ENCODE measurements at regions not wholly inside any gene's neighbourhood (a gene's known extent, or its start where the extent isn't known, plus 50 kb on each side); places are given as distances from the start of the nearest gene placed in this dataset.

DNA sequence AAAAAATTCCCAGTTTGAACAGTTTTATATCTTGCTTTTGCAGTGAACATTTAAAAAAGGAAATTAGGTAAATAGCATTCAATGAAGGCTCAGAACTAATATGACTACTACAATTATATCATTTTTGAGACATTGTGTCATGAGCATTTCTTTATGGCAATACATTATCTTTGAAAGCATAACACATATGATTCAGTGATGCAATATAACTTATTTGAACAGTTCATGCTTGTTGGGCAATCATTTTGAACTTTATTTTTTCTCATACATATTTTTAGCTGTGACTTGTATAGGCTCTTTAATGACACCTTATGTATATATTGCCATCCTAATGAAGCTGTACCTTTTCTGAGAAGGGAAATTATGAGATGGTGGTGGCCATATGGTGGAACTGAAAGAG is 828.6 kb upstream of the NR2F2 start:
- no peak for DNase-seq (ENCODE audit: low read depth)

DNA sequence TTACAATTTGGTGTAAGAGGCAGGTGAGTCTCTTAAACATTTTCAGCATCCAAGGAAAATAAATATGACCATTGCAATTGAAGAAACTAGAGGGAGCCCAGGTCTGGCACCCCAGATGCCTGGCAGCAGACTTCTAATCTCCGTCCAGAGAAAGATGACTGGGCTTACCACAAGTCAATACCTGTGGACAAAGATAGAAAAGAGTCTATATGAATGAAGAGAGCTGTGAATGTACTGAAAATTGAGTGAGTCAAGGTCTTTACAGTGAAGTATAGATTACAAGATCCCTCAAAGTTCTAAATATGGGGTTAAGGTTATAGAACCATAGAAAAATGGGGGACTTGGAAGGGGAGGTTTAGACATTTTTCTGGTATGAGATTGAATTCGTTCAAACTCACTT is 827.4 kb upstream of the NR2F2 start:
- DNase-seq (ENCODE audit: low read depth), result no peak

DNA sequence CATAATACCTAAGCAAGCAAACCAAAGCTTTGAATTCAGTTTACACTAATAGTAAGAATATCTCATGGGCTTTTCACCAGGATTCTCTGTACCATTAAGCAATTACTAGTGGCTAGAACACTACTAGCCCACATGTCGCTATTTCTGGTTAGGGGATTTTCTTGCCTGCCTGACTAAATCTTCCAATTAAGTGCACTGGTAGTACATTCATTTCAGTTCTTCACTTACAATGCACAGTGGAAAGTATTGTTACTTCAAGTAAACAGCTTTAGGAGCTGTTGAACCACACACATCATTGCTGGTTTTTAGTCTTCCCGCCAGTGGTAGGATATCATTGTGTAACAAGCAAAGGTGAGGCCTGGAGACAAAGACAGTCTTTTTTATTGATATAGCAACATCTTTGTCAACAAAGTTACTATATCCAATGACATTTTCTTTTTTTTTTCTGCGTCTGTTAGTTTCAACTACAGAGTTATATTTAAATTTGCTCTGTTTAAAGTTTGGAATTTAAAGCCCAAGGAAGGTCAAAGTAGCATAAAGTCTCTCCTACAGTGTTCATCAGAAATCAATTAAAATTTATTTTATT is 826.8 kb upstream of the NR2F2 start:
- no peak for DNase-seq (ENCODE audit: low read depth)

DNA sequence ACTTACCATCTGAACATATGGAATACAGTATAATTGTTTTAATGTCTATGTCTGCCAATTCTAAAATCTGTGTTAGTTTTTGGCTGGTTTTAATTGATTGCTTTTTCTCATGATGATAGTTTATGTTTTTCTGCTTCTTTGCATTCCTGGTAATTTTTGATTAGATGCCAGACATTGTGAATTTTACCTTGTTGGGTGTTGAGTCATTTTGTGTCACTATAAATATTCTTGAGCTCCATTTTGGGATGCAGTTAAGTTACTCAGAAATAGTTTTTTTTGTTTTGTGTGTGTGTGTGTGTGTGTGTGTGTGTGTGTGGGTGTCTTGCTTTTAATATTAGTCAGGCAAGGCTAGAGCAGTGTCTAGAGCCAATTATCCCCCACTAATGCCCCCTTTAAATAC is 818.8 kb upstream of the NR2F2 start:
- DNase-seq (ENCODE audit: low read depth), result no peak

DNA sequence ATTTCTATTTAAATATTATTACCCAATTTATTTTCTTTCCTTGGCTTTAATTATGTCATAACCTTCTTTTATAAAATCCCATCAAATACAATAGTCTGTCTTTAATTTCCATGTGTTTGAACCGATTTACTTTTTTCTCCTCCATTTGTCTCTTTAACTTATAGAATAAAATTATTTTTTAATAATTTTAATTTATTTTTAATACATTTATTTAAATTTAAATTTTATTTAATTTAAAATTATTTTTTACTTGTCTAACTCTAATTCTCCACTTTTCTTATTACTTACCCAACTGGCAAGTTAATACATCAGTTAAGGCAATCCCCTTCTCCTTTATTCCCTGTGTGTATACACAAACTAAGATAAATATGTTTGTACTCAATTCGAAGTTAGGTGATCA is 817.6 kb upstream of the NR2F2 start:
- no peak for DNase-seq (ENCODE audit: low read depth)

DNA sequence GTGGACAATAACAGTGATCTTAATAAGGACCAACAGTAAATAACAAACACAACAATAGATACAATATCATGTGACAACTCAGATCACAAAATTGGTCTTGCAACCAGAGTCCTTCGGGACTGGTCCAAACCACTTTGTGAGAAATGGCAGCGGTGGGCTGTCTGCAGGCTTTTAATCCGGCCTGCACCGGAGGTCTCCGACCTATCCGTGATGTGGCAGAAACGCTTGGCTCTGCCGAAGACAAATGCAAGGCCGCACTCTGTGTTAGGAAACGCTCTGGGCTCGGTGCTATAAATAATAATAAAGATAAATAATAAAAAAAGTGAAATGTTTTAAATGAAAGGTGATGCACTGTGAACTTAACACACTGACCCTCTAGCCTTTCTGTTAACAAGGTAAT is 810.6 kb upstream of the NR2F2 start:
- no peak for DNase-seq (ENCODE audit: low read depth)

- DNase-seq (ENCODE audit: low read depth), result no peak
Measured at GRCh38 chr15:95520511-95520910, 810.0 kb upstream of the NR2F2 start.

GRCh38 chr15:95520922-95521321 is 809.6 kb upstream of the NR2F2 start:
- DNase-seq (ENCODE audit: low read depth), result no peak

GRCh38 chr15:95522533-95522932 is 808.0 kb upstream of the NR2F2 start:
- no peak for DNase-seq (ENCODE audit: low read depth)

- DNase-seq (ENCODE audit: low read depth), result no peak
Measured at GRCh38 chr15:95528920-95529319, 801.6 kb upstream of the NR2F2 start.

DNA sequence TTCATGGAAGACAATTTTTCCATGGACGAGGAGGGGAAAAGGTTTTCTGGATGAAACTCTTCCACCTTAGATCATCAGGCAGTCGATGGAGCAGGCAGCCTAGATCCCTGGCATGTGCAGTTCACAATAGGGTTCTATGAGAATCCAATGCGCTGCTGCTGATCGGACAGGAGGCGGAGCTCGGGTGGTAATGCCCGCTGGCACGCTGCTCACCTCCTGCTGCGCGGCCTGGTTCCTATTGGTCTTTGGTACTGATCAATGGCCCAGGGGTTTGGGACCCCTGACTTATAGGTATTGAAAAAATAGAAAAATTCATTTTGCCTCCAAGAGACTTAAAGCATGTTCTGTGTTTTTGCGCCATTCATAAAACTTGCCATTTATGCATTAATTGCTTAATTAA is 793.9 kb upstream of the NR2F2 start:
- no peak for DNase-seq (ENCODE audit: low read depth)

- no peak for DNase-seq (ENCODE audit: low read depth)
Measured at GRCh38 chr15:95538693-95539092, 791.8 kb upstream of the NR2F2 start.

- no peak for DNase-seq (ENCODE audit: low read depth)
Measured at GRCh38 chr15:95541301-95541700, 789.2 kb upstream of the NR2F2 start.

DNA sequence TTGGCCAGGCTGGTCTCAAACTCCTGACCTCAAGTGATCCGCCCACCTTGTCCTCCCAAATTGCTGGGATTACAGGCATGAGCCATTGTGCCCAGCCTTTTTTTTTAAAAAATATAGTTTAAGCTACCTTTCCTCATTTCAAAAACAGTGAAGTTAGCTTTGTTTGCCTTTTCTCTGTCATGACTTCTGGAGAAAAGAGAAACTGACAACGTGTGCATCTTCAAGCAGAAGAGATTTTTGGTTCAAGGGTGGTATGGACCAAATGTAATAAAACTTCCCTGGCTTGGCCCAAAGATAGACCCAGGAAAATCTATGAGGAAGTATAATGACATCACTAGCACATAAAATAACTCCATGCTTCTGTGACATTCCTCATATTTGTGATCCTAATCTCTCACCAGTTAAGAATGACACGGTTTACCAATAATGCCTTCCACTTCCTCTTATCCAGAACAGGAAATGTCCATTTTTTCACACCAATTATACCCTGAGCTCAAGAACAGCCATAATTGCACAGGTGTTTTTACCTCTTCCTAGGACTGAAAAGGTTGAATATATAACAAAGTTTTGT is 781.2 kb upstream of the NR2F2 start:
- DNase-seq (ENCODE audit: low read depth), result no peak

- DNase-seq (ENCODE audit: low read depth), result no peak
Measured at GRCh38 chr15:95550702-95551101, 779.8 kb upstream of the NR2F2 start.

DNA sequence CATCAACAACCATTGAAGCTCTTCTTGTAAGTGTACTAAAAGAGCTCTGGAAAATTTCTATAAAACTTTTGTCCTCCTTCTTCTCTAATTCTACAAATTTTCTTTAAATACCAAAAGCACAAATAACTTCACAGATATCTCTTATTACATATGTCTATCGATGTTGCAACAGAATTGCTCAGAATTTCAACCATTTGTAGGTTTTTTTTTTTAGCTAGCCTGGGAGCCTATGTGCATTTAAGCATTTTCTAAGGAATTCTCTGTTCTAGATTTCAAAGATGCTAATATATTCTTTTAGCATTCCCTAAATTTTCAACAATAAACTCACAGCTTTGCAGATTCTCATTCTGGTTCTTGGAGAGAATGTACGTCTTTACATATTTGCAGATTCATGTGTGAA is 774.3 kb upstream of the NR2F2 start:
- DNase-seq (ENCODE audit: low read depth), result no peak

GRCh38 chr15:95556866-95557225 is 773.7 kb upstream of the NR2F2 start:
- no peak for DNase-seq (ENCODE audit: low read depth)

DNA sequence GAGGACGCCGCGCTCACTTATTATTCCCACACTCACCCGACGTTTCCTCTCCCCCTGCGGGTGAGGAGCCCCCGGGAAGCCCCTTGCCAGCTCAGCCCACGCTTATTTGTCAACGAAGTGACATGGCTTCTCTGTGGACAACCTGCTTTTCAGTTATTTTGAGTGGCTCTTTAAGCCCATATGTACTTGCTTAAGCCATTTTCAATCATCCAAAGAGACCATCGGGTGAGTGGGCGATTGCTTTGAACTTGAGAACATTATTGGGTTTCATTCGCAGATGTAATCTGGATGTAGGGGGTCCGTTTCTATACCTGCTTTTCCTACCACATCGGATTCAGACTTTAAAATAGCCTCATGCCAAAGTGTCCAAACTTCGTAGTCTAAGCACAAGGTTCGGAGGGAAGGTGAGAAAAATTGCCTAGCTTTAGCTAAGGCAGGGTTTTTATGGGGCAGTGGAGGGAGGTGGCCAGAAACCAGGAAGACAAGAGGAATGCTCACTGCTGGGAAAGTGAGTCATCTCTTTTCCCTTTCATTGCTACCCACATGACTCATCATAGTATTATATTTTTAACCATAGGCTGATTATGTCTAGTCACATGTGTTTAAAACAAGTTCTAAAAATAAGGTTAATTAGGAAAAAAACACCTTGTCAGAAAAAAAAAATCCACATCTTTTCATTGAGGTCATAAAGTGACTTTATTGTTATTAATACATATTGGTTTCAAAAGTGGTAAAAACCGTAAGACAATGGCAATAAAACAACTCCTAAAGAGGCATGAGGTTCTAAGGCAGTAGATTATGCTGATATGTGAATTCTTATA is 773.1 kb upstream of the NR2F2 start:
- DNase-seq (ENCODE audit: low read depth), result no peak

DNA sequence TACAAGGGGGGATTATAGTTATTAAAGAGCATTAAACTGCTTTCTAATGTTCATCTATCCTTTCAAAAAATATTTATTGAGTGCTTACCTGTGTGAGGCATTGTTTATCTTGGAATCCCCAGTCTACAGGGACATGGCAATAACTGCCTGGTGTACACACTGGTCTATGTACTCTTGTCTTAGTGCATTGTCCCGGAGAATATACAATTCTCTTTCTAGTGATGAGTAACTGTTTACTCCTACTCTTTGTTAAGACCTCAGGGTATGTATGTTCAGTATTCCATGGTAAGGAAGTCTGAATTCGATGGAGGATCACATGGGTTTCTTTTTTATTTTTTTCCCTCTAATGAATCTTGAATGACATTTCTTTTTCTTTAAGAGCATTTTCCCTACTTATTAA is 772.4 kb upstream of the NR2F2 start:
- DNase-seq (ENCODE audit: low read depth), result no peak

GRCh38 chr15:95558916-95559315 is 771.6 kb upstream of the NR2F2 start:
- DNase-seq (ENCODE audit: low read depth), result no peak

- no peak for DNase-seq (ENCODE audit: low read depth)
Measured at GRCh38 chr15:95559875-95560394, 770.6 kb upstream of the NR2F2 start.

DNA sequence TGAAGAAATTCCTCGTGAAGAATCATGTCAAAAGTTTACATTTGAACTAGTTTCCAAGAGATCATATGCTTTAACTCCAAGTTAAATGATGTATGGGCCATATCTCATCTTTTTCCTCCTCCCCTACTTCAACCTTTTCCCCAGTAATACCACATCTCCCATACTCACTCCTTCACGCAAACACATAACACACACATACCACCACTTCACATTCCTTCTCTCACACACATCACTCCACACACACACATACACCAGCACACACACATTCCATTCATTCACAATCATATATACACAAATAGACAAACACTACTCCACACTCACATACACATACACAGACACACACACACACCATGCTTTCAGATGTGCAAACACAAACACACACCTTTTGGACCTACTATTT is 769.0 kb upstream of the NR2F2 start:
- no peak for DNase-seq (ENCODE audit: low read depth)

DNA sequence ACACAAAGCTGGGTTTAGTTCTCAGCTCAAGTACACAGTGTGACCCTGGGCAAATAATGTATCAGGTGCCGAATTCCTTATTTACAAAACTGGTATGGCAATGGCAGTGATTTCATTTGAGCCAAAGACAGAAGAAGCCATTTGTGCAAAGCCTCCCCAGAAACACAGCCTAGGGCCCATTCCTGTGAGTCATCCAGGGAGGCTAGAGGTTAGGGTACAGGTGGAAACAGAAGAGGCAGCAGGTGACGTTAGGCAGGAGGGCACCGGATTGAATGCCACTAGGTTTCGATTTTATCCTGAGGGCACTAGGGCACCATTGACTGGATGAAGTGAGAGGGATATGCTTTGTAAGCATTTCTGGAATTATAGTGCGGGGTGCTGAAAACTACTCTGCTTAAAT is 766.9 kb upstream of the NR2F2 start:
- no peak for DNase-seq (ENCODE audit: low read depth)
